ENCODE measurements at regions not wholly inside any gene's neighbourhood (a gene's known extent, or its start where the extent isn't known, plus 50 kb on each side); places are given as distances from the start of the nearest gene placed in this dataset.

- Mint-ChIP-seq H3K4me1 (ENCODE audit: low read depth) (no peaks in the 10 kb centered on the region), H3K36me3 (ENCODE audit: low read depth) (no peaks in the 10 kb centered on the region), H3K9me3 (peaks cover 6% of the 10 kb centered on the region), H3K27ac (no peak overlapping the region), H3K4me3 (no peak overlapping the region), H3K27me3 (ENCODE audit: insufficient read depth) (no peaks in the 10 kb centered on the region)
- TF ChIP-seq CTCF (IDR thresholded peaks at IDR 0.05) = no peak
- DNase-seq = no peak
Measured at GRCh38 chr3:168506589-168506988, 410.9 kb upstream of the GOLIM4 start.

GRCh38 chr3:168501570-168501969, 405.8 kb upstream of the GOLIM4 start:
- DNase-seq = no peak
- Mint-ChIP-seq H3K4me3 (no peak overlapping the region), H3K4me1 (ENCODE audit: low read depth) (no peaks in the 10 kb centered on the region), H3K36me3 (ENCODE audit: low read depth) (no peaks in the 10 kb centered on the region), H3K27ac (no peak overlapping the region), H3K27me3 (ENCODE audit: insufficient read depth) (no peaks in the 10 kb centered on the region), H3K9me3 (peaks cover 6% of the 10 kb centered on the region)
- no peak for TF ChIP-seq CTCF (IDR thresholded peaks at IDR 0.05)

- Mint-ChIP-seq H3K36me3 (ENCODE audit: low read depth) (no peaks in the 10 kb centered on the region), H3K9me3 (peaks cover 6% of the 10 kb centered on the region), H3K4me3 (no peak overlapping the region), H3K27me3 (ENCODE audit: insufficient read depth) (no peaks in the 10 kb centered on the region), H3K4me1 (ENCODE audit: low read depth) (no peaks in the 10 kb centered on the region), H3K27ac (no peak overlapping the region)
- TF ChIP-seq CTCF (IDR thresholded peaks at IDR 0.05) = no peak
- DNase-seq = no peak
Measured at GRCh38 chr3:168498194-168498593, 402.5 kb upstream of the GOLIM4 start.

GRCh38 chr3:168497741-168498140, 402.0 kb upstream of the GOLIM4 start:
- H3K4me1 Mint-ChIP-seq (ENCODE audit: low read depth) = no peaks in the 10 kb centered on the region
- no peak overlapping the region for H3K4me3 Mint-ChIP-seq
- no peaks in the 10 kb centered on the region for H3K27me3 Mint-ChIP-seq (ENCODE audit: insufficient read depth)
- no peaks in the 10 kb centered on the region for H3K36me3 Mint-ChIP-seq (ENCODE audit: low read depth)
- peaks cover 5% of the 10 kb centered on the region for H3K9me3 Mint-ChIP-seq
- TF ChIP-seq CTCF (IDR thresholded peaks at IDR 0.05) = no peak
- DNase-seq = no peak
- no peak overlapping the region for H3K27ac Mint-ChIP-seq

DNA sequence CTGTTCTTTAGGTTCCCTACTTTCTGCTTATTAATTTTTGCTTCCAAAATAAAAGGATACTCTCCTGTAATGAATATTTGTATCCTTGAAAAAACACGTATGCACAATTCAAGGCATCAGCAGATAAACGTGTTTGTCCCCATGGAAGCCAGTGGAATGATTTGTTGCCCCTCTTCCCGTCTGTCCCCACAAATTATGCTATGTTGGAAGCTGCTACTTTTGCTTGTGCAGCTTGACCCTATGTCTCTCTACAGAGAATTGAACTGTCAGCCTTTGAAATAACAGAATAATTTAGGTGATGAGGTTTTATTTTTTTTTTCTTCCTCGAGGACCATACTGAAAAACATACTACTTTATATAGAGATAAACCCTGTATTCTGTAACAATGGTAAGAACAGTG, 401.5 kb upstream of the GOLIM4 start:
- DNase-seq = no peak
- Mint-ChIP-seq H3K27ac (no peak overlapping the region), H3K36me3 (ENCODE audit: low read depth) (no peaks in the 10 kb centered on the region), H3K27me3 (ENCODE audit: insufficient read depth) (no peaks in the 10 kb centered on the region), H3K4me3 (no peak overlapping the region), H3K4me1 (ENCODE audit: low read depth) (no peaks in the 10 kb centered on the region), H3K9me3 (peaks cover 3% of the 10 kb centered on the region)
- TF ChIP-seq CTCF (IDR thresholded peaks at IDR 0.05) = no peak

DNA sequence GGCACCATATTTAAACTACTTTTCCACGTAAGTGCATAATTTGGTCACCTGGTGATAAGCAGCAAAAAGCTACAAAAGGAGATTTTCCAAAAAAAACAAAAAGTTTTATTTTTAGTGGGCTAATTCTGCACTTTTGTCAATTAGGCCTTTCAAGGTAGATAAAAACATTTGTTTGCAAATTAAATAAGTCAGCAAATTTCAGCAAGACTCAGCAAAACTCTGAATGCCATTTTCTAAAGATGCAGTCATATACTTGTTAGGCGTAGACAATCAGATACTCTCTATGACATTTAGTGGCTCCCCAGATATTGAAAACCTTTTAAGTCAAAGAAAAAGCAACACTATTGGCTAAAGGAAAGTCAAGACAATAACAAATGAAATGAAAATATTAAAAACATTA, 400.2 kb upstream of the GOLIM4 start:
- Mint-ChIP-seq H3K4me1 (ENCODE audit: low read depth) (no peaks in the 10 kb centered on the region), H3K27me3 (ENCODE audit: insufficient read depth) (no peaks in the 10 kb centered on the region)

More for the DNA sequence above, 400.2 kb upstream of the GOLIM4 start:
- no peak for DNase-seq
- no peak overlapping the region for H3K27ac Mint-ChIP-seq
- no peak overlapping the region for H3K4me3 Mint-ChIP-seq
- H3K36me3 Mint-ChIP-seq (ENCODE audit: low read depth) = no peaks in the 10 kb centered on the region
- H3K9me3 Mint-ChIP-seq = peaks cover 4% of the 10 kb centered on the region
- no peak for TF ChIP-seq CTCF (IDR thresholded peaks at IDR 0.05)
